HUES48 (cell line): ENCODE measurements at regions not wholly inside any gene's neighbourhood (a gene's known extent, or its start where the extent isn't known, plus 50 kb on each side); places are given as distances from the start of the nearest gene placed in this dataset.

Experiments used
- H3K27ac ChIP-seq: one replicate; pipeline ENCODE4 v1.7.0; 2013; ENCODE audit warnings: low read depth, low read length, inconsistent platforms
- H3K27me3 ChIP-seq: 2 replicates; pipeline ENCODE4 v1.6.1; 2013; ENCODE audit warnings: mild to moderate bottlenecking, low read length; ENCODE audit not compliant: control insufficient read depth, insufficient read depth
- H3K36me3 ChIP-seq: 2 replicates; pipeline ENCODE4 v1.6.1; 2013; ENCODE audit warnings: low read length; ENCODE audit not compliant: control insufficient read depth, insufficient read depth
- H3K4me1 ChIP-seq: 2 replicates; pipeline ENCODE4 v1.6.1; 2013; ENCODE audit warnings: mild to moderate bottlenecking, low read length; ENCODE audit not compliant: control insufficient read depth, insufficient read depth
- H3K4me3 ChIP-seq: 2 replicates; pipeline ENCODE4 v1.5.1; 2013; ENCODE audit warnings: mild to moderate bottlenecking, low read depth, low read length
- H3K9ac ChIP-seq: 2 replicates; pipeline ENCODE4 v1.6.1; 2013; ENCODE audit warnings: mild to moderate bottlenecking, low read depth, low read length, moderate library complexity
- H3K9me3 ChIP-seq: 2 replicates; pipeline ENCODE4 v1.6.1; 2013; ENCODE audit warnings: low read length; ENCODE audit not compliant: control insufficient read depth, insufficient read depth

GRCh38 chr4:43943998-43944397 is 504.6 kb downstream of the KCTD8 start:
- H3K9ac ChIP-seq, result no peak overlapping the region
- H3K27ac ChIP-seq, result no peak overlapping the region
- no peaks in the 10 kb centered on the region for H3K27me3 ChIP-seq
- H3K4me3 ChIP-seq, result no peak overlapping the region
- H3K9me3 ChIP-seq, result no peaks in the 10 kb centered on the region
- no peaks in the 10 kb centered on the region for H3K36me3 ChIP-seq
- H3K4me1 ChIP-seq, result no peaks in the 10 kb centered on the region

GRCh38 chr4:43959976-43960375 is 488.6 kb downstream of the KCTD8 start:
- H3K27me3 ChIP-seq, result no peaks in the 10 kb centered on the region
- no peak overlapping the region for H3K4me3 ChIP-seq
- H3K9ac ChIP-seq, result no peak overlapping the region
- no peaks in the 10 kb centered on the region for H3K9me3 ChIP-seq
- H3K27ac ChIP-seq, result no peak overlapping the region
- no peaks in the 10 kb centered on the region for H3K4me1 ChIP-seq
- H3K36me3 ChIP-seq, result no peaks in the 10 kb centered on the region

GRCh38 chr4:43968011-43968410 is 480.6 kb downstream of the KCTD8 start:
- no peaks in the 10 kb centered on the region for H3K9me3 ChIP-seq
- no peaks in the 10 kb centered on the region for H3K36me3 ChIP-seq
- no peak overlapping the region for H3K27ac ChIP-seq
- H3K4me1 ChIP-seq, result no peaks in the 10 kb centered on the region
- no peak overlapping the region for H3K9ac ChIP-seq
- H3K27me3 ChIP-seq, result no peaks in the 10 kb centered on the region
- H3K4me3 ChIP-seq, result no peak overlapping the region

GRCh38 chr4:43983610-43984009 is 465.0 kb downstream of the KCTD8 start:
- no peaks in the 10 kb centered on the region for H3K36me3 ChIP-seq
- H3K9ac ChIP-seq, result no peak overlapping the region
- no peaks in the 10 kb centered on the region for H3K4me1 ChIP-seq
- H3K27me3 ChIP-seq, result no peaks in the 10 kb centered on the region
- H3K27ac ChIP-seq, result no peak overlapping the region
- no peaks in the 10 kb centered on the region for H3K9me3 ChIP-seq
- H3K4me3 ChIP-seq, result no peak overlapping the region

- H3K36me3 ChIP-seq, result no peaks in the 10 kb centered on the region
- H3K9me3 ChIP-seq, result no peaks in the 10 kb centered on the region
- no peak overlapping the region for H3K4me3 ChIP-seq
- H3K9ac ChIP-seq, result no peak overlapping the region
- no peaks in the 10 kb centered on the region for H3K27me3 ChIP-seq
- H3K4me1 ChIP-seq, result peaks cover 26% of the 10 kb centered on the region
- no peak overlapping the region for H3K27ac ChIP-seq
These were observed 461.2 kb downstream of the KCTD8 start for GRCh38 chr4:43987331-43987944.

GRCh38 chr4:43990551-43990950 is 458.1 kb downstream of the KCTD8 start:
- no peak overlapping the region for H3K27ac ChIP-seq
- H3K9ac ChIP-seq, result no peak overlapping the region
- H3K4me3 ChIP-seq, result no peak overlapping the region
- no peaks in the 10 kb centered on the region for H3K27me3 ChIP-seq
- peaks cover 37% of the 10 kb centered on the region for H3K4me1 ChIP-seq
- H3K36me3 ChIP-seq, result no peaks in the 10 kb centered on the region
- H3K9me3 ChIP-seq, result no peaks in the 10 kb centered on the region

- H3K9ac ChIP-seq, result no peak overlapping the region
- no peak overlapping the region for H3K4me3 ChIP-seq
- H3K27me3 ChIP-seq, result no peaks in the 10 kb centered on the region
- peaks cover 37% of the 10 kb centered on the region for H3K4me1 ChIP-seq
- no peak overlapping the region for H3K27ac ChIP-seq
- H3K9me3 ChIP-seq, result no peaks in the 10 kb centered on the region
- no peaks in the 10 kb centered on the region for H3K36me3 ChIP-seq
These were observed 457.6 kb downstream of the KCTD8 start for GRCh38 chr4:43990963-43991362.

- Histone ChIP-seq H3K4me3 (no peak overlapping the region), H3K9me3 (no peaks in the 10 kb centered on the region), H3K27ac (no peak overlapping the region), H3K9ac (no peak overlapping the region), H3K36me3 (no peaks in the 10 kb centered on the region), H3K4me1 (peaks cover 37% of the 10 kb centered on the region), H3K27me3 (no peaks in the 10 kb centered on the region)
These were observed 456.1 kb downstream of the KCTD8 start for GRCh38 chr4:43992552-43992951.

GRCh38 chr4:43993196-43993902 is 455.3 kb downstream of the KCTD8 start:
- Histone ChIP-seq H3K9ac (no peak overlapping the region), H3K27ac (no peak overlapping the region), H3K27me3 (no peaks in the 10 kb centered on the region), H3K36me3 (no peaks in the 10 kb centered on the region), H3K4me1 (peaks cover 37% of the 10 kb centered on the region), H3K9me3 (no peaks in the 10 kb centered on the region), H3K4me3 (no peak overlapping the region)

- H3K36me3 ChIP-seq, result no peaks in the 10 kb centered on the region
- H3K9ac ChIP-seq, result no peak overlapping the region
- no peaks in the 10 kb centered on the region for H3K27me3 ChIP-seq
- H3K9me3 ChIP-seq, result no peaks in the 10 kb centered on the region
- no peak overlapping the region for H3K4me3 ChIP-seq
- no peak overlapping the region for H3K27ac ChIP-seq
- H3K4me1 ChIP-seq, result no peaks in the 10 kb centered on the region
These were observed 448.9 kb downstream of the KCTD8 start for GRCh38 chr4:43999669-44000068.

GRCh38 chr4:44002368-44002767 is 446.2 kb downstream of the KCTD8 start:
- Histone ChIP-seq H3K4me1 (no peaks in the 10 kb centered on the region), H3K27me3 (no peaks in the 10 kb centered on the region), H3K27ac (no peak overlapping the region), H3K4me3 (no peak overlapping the region), H3K9ac (no peak overlapping the region), H3K36me3 (no peaks in the 10 kb centered on the region), H3K9me3 (no peaks in the 10 kb centered on the region)
